ENCODE measurements at regions not wholly inside any gene's neighbourhood (a gene's known extent, or its start where the extent isn't known, plus 50 kb on each side); places are given as distances from the start of the nearest gene placed in this dataset.

DNA sequence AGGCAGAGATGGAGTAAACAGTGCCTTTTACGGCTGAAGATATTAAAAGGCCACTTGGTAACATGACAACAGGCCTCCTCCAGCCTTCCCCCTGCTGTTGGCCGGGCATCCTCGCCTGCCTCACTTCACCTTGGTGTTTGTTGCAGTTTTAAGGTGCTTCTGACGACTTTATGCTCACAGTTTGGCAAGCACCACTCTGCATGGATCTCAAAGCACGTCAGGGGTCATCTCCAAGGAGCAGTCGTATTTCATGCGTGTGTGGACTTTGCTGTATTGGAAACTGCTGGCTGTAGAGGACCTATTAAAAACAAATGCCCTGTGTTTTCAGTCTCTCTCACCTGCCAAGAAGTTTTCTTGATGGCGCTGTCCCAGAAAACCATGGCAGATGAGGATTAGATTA is 483.1 kb downstream of the RPS24 start:
- no peak for DNase-seq (ENCODE audit: low read depth)

DNA sequence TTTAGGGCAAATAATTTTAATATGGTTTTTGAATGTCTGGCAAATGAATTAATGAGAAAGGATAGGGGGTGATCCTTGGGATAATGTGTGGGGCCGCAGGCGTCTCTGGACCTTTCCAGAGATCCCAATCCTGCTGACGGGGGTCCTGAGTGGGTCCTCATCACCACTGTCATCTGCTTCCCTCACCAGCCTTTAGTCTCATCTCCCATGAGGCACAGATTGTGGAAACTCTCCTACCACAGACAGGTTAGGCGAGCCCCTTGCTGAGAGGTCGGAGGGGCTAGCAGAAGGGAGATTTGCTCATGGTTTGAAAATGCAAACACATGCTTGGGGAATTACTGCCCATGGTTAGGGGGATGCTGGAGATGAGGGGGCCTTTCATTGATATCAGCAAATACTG is 484.6 kb downstream of the RPS24 start:
- no peak for DNase-seq (ENCODE audit: low read depth)

DNA sequence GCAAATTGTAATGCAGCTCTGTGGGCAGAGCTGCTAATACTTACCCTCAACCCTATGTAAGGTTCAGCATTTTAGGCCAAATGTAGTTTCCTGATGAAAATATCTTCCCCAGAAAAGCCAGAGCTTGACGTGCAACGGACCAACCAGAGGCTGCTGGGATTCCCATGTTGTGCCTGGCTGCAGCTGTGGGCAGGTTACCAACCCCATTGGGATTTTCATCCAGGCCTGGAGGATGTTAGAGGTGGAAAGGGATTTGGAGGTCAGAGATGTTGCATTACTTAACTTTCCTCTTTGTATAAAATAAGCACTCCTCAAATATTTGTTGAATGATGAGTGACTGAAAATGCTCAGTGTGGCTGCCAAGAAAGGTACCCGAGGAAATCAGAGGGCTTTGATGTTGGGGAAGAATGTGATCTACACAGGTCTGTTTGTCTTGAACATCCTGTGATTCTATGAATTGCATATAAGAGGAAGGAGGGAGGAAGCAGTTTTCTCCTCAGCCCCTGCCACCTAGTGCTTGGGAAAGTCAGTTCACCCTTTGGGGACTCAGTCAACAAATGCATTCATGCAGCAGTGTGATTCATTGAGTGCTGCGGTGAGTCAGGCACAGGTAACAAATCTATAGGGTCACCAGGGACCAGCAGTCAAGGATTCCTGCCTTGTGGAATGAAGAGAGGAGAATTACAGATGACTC is 487.2 kb downstream of the RPS24 start:
- no peak for DNase-seq (ENCODE audit: low read depth)

DNA sequence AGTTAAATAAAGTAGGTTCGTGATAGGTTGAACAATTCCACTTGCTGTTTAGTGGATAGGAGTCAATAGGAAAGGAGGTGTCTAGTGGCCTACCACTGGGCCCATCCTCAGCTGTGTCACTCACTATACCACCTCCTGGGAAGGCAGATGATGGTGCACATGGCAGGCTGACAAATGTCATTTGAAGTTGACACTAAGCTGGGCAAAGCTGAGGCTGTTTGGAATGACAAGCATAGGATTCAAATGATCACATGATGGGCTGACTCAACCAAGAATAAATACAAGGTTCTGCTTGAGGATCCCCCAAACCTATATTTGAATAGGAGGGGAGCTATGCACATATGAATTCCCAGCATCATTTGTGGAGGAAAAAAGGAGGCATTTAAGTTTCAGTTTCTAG is 489.8 kb downstream of the RPS24 start:
- no peak for DNase-seq (ENCODE audit: low read depth)

DNA sequence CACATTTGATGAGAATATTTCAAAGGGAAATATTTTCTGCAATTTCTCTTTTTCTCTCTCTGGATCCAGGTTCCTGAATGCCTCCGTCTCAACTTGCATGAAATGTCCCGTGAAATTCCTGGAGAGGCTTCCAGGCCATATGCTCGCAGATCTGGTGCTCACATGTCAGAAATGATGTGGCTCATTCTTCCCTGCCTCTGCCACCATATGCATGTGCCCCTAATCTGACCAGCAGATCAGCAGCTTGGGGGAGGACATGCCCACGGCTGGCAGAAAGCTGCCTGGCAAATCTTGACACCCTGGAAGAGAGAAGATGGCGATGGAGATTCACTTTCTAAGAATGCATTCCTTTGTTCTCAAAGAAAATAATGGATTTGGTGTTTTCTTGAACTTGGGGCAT is 490.7 kb downstream of the RPS24 start:
- no peak for DNase-seq (ENCODE audit: low read depth)

DNA sequence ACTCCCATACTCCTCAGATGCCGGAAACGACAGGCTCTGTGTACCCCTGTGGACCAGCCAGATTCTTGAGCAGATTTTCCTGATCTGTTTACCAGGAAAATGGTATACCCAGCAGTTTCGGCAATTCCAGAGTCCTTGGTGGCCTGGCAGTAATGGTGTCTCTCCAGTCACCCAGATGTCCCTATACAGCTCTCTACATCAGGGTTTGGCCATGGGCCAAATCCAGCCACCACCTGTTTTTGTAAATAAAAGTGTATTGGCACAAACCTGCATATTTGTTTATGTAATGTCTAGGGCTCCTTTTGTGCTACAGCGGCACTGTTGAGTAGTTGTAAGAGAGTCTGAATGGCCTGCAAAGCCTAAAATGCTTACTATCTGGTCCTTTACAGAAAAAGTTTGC is 491.3 kb downstream of the RPS24 start:
- no peak for DNase-seq (ENCODE audit: low read depth)

DNA sequence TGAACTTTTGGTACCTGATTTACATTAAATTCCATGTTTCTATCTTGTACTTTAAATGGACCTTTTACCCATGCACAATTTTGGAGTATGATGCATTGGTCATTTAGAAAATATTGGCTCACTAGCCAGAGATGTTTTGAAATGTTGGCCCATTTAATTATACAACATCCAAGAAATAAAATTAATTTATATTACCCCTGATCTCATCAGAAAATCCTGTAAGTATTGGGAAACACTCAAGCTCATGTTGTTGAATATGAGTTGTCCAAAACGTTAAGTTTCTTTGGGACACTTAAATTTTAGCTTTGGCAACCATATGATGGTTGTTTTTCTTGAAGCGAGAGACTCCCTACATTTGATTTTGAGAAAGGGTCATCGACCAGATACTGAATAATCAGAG is 492.7 kb downstream of the RPS24 start:
- no peak for DNase-seq (ENCODE audit: low read depth)

DNA sequence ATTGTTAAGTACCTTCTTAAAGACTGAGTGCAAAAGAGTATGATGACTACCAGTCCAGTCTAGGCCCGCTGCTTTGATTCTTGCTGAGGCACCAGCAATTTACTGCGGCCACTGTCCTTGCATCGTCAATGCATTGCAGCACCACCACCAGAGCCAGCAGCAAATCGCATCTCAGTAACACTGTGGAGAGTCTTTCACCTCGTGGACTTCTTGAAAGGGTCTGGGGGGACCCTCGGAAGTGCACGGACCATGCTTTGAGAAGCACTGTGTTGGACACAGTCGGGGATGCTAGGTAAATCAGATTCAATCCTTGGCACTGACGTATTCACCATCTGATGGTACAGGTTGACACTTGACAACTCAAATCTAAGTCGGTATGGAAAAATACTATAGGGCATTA is 493.6 kb downstream of the RPS24 start:
- no peak for DNase-seq (ENCODE audit: low read depth)

DNA sequence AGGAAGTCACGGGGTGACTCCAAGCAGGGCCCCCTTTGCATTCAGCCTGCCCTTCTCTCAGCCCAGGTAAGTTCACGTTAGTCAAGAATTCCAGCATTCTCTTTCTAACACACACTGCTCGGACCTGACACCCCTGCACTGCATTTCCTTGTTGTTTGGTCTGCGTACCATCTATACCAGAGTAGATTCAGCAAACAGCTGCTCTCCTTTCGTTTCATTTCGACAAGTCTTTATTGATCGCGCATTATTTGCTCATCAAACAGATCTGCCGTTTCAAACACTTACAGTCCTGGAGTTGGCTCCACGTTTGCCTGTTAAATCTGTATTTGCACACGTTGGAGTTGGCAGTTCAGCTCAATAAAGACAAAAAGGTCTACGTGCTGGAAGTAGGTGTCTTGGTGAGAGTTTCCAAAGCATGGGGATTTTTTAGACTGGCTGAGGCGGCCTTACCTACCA is 495.1 kb downstream of the RPS24 start:
- DNase-seq (ENCODE audit: low read depth) = no peak

DNA sequence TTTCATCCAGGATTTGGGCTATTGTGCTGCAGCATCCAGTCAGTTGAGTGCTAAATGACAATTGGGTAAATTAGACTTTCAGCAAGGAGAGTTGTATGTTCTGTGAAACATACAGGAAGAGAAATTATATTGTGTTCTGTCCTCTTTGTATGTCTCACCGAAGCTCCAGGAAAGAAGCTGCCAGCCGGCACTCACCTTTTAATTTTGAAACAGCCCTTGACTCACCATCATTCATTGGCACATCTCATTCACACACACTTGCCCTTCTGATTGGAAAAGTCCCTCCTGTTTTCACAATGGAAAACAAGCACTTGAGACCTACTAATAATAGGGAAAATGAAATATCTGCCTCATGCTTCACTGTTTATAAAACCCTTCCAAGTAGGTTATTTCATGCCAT is 495.6 kb downstream of the RPS24 start:
- DNase-seq (ENCODE audit: low read depth) = no peak

DNA sequence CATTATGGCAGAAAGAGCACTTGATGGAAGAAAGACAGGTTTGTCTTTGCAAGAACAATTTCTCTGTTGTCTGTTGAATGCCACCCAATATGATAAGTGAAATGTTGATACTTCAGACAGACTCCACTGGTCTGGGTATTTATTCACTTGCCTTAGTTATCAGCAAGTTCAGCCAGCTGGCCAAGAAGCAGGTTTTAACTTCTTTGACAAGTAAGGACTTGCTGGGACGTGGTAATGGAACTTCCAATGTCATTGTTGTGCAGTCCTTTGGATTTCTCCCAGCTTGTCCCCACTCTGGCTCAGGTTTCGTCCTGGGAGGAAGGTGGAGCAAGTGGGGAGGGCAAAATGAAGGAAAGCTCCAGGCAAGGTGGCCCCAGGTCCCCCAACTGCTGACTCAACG is 497.4 kb downstream of the RPS24 start:
- no peak for DNase-seq (ENCODE audit: low read depth)

DNA sequence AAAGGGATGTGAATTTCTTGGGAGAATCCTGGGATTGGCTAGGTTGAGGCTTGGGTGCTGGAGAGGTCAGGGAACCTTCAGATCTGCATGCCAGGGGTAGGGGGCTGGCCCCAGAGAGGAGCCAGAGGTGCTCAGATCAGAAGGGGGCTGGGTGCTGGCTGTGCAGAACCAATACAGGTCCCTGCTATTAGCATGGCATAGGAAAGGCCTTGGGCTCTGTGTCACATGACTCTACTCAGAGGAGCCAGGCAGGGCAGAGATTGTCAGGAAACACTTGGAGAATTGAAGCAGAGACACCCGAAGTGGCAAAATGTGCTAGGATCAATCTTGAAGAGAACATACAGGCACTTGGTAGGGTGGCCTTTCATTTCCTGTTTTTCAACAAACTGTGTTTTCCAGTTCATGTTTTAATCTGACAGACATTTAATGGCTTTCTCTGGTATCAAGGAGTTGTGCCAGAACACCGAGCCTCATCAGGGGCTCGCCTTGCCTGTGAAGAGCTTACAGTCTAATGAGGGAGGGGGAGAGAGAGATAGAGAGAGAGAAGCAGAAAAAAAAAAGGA is 498.9 kb downstream of the RPS24 start:
- DNase-seq (ENCODE audit: low read depth) = no peak

DNA sequence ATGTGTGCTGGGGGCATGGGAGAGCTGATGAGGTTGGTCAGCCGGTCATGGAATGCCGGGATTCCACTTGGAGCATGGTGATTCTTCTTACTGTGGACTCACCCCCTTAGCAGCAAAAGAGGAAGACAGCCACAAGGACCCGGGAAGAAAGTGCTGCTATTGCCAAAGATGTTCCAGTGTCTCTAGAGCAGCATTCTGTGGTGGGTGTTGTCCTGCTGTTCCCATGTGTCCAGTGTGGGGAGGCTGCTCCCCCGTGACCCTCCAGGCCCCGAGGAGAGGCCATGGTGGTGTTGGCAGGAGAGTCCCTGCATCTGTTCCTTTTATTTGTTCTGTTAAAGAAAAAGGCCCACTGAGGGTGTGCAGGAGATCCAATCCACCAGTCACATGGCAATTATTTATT is 499.4 kb downstream of the RPS24 start:
- DNase-seq (ENCODE audit: low read depth) = no peak

DNA sequence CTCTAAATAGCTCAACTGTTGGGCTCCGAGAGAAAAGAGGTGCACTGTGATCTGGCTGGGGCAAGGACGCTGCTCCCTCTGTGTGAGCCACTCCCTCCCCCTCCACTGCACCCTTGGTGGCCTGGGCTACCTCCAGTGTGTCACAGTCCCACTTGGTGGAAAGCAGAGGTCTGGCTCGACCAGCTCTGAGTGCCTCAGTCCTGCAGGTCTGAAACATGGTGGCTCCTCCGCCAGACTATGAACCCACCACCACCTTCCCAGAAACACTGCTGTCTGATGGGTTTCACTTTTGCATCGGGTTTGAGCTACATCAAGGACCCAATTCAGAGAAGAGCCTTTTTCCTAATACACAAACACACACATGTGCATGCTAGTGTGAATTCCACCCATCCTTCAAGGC is 500.1 kb downstream of the RPS24 start:
- DNase-seq (ENCODE audit: low read depth) = no peak

DNA sequence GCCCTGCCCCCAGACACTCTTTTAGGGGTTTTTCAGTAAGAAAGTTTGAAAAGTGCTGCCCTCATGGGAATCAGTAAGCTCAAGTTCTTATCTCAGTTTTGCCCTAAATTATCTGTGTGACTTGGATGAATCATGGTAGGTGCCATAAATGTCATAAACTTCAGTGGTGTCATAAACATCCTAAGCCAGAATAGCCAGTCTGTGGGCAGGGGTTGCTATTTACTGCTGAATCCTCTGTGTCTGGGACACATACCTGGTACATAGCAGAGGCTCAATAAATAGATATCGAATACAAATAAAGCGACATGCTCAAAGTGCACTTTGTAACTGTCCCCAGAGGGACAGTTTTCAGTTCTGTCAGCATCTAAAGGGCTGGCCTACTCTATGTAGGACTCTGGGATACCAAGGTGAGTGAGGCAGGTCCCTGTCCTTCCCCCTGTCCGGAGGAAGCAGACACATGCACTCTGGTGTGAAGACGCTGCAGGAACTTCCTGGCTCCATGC is 502.1 kb downstream of the RPS24 start:
- no peak for DNase-seq (ENCODE audit: low read depth)

DNA sequence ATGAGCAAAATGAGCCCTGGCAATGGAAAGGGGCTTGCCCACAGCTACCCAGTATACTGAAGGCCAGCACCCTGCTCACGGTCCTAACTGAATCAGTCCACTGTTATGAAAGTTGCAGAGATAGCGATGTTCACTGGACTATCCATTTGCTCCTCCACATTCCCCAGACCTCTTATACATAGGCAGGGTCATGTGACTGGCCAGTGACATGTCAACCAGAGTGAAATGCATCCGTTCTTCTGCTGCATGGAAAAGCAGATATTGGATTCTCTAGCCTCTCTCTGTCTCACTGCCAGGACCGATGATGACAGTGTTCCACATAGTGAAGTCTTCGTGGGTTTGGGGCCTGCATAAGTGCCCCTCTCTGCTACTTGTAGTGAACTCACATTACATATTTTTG is 503.4 kb downstream of the RPS24 start:
- DNase-seq (ENCODE audit: low read depth) = no peak

DNA sequence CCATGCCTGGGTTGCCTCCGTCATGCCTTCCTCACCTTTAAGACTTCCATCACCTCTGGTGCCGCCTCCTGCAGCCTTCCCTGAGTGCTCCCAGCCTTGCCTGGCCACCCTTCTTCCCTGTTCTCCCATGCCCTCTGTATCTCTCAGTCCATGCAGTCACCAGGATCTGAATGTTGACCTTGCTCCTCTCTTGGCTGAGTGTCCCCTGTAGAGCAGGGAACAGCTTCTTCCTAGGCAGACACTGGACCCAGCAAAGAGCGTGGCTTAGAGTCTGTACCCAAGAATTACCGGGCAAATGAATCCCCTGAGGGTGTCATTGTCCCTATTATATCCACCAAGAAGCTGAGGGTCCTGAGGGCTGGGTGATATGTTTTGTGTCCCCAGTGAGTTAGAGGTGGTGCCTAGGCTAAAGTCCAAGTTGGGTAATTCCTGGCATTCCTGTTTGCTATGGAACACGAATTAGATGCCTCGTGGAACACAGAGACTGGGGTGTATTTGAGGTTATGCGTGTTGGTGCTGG is 505.6 kb downstream of the RPS24 start:
- no peak for DNase-seq (ENCODE audit: low read depth)

DNA sequence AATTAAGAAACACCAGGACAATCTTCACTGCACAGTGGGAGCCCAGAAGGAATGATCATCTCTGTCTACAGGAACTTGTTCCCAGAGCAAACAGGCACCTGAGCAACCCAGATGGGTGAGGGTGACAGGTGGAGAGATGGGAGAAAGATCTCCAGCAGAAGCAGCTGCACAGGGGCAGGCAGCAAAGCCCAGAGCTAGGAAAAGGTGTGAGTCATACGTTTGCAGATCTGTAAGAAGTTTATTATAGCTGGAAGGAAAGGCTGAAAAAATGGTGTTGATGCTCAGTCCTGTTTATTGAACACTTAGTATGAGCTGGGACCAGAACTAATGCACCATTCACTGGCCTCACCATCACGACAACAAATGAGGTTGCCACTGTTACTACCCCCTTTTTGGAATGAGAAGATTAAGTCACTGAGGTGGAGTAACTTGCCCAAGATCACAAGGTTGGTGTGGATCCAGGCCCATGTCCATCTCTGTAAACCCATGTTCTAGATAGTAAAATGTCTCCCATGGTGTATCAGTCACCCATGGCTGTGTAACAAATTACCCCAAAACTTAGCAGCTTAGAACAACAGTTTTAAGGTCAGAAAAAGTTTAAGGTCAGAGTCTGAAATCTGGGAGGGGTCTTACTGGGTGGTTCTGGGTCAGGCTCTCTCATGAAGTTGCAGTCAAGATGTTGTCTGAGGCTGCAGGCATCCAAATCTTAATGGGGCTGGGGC is 506.9 kb downstream of the RPS24 start:
- DNase-seq (ENCODE audit: low read depth) = no peak

DNA sequence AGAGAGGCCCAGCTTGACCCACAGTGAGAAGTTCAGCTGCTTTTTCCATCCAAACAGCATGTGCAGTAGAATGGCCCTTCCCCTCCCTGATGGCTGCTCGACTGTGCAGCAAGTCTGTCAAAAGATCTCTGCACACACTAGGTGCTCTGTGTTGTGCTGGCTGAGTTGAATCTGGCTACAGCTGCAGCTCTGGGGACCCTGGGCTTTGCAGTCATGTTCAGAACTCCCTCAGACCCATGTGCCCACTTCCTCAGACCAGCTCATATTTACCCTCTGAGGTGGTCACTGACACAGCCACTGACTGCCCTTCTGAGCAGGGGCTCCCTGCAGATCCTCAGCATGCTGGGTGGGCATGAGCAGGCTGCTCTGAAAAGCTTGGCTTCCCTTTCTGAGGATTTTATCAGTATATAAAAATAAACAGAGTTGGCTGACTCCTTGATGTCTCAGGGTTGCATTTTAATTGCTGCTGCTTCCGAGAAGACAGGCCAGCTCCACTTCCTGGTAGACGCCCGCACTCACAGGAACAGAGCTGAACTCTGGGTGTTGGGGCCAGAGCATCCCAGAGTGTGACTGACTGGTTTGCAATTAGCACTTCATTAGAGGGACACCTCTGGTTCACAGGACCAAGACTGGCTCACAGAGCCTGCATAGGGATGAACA is 507.9 kb downstream of the RPS24 start:
- no peak for DNase-seq (ENCODE audit: low read depth)

DNA sequence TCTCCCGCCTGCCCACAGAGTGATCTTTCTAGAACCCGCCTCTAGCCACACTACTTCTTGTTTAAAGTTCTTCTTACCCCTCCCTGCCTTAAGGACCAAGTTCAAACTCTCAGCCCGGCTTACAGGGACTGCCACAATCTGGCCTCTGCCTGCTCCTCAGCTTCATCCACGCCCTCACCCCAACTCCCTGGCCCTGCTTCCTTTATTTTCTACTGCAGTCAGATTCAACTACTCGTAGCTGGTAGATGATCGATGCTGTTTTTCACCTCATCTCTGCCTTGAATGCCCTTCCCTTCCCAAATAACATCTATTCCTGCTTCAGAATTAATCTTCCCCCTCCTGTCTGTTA is 508.5 kb downstream of the RPS24 start:
- no peak for DNase-seq (ENCODE audit: low read depth)

DNA sequence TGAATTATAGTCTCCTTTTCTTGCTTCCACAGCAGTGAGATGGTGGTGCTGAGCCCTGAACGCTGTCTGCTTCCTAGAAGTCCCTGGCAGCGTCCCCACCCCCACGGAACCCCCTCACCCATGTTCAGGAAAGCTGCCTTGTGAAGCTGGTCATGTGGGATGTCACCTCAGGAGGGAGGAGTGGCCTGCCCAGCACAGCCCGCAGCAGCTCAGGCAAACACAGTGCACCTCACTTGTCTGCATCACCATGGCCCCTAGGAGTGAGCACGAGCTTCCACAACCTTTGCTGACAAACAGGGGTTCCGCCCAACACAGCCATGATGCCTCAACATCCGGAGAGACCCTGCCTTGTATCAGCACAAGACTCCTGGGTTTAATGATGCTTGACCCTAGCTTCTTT is 508.9 kb downstream of the RPS24 start:
- DNase-seq (ENCODE audit: low read depth) = no peak

DNA sequence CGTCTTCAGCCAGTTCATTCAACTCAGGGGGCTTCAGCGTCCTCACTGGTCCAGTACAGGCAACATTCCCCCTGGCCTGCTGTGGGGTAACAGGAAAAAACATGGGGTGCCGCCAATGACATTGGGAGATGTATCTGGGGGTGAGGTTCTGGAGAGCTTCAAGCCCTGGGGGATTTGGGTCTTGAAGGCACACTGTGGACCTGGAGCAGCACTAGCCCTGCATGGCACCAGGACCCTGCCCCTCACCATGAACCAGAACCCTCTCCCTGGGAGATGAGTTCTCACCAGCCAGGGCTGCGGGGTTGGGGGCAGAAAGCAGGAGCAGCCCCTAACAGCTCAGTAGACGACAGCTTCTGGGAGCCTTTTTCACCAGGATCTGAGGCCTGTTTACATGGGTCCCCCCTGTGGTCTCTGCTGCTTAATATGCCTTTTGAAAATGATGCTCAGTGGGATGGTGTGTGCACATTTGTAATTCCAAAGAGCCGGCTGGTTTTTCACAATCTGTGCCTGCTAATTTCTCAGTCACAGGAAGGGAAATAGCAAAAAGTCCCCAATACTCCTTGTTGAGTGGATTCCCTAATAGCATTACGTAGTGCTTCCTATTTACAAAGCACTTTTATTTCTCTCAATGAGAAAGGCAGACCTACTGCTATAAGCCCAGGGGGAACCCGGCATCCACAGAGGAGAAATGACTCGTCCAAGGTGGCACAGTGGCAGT is 509.5 kb downstream of the RPS24 start:
- no peak for DNase-seq (ENCODE audit: low read depth)

All from fibroblast of gingiva (primary cell).